Nephron progenitor cell (in vitro differentiated cells): ENCODE measurements at regions not wholly inside any gene's neighbourhood (a gene's known extent, or its start where the extent isn't known, plus 50 kb on each side); places are given as distances from the start of the nearest gene placed in this dataset.

Source experiments
- DNase-seq: peaks from one replicate; pipeline ENCODE4 v3.0.0; 2021
- H3K27ac Mint-ChIP-seq: 2 replicates; pipeline ENCODE4 v1.8.0; 2021; ENCODE audit warnings: mild to moderate bottlenecking, moderate library complexity, mixed read lengths
- H3K27me3 Mint-ChIP-seq: 2 replicates; pipeline ENCODE4 v1.8.0; 2021; ENCODE audit warnings: mild to moderate bottlenecking, low read depth, mixed read lengths; ENCODE audit not compliant: poor library complexity
- H3K36me3 Mint-ChIP-seq: 2 replicates; pipeline ENCODE4 v1.8.0; 2021; ENCODE audit warnings: low read depth, mixed read lengths
- H3K4me1 Mint-ChIP-seq: 2 replicates; pipeline ENCODE4 v1.8.0; 2021; ENCODE audit warnings: mixed read lengths
- H3K4me3 Mint-ChIP-seq: 2 replicates; pipeline ENCODE4 v1.8.0; 2021; ENCODE audit warnings: mild to moderate bottlenecking, moderate library complexity, mixed read lengths
- H3K9me3 Mint-ChIP-seq: 2 replicates; pipeline ENCODE4 v1.8.0; 2021; ENCODE audit warnings: mild to moderate bottlenecking, moderate library complexity, mixed read lengths
- TF ChIP-seq, protein P1 (sequence below): fragments of 200-600 bp; sonication (generic); IDR thresholded peaks from 2 replicates; pipeline ENCODE4 v1.5.0; 2021; ENCODE audit warnings: antibody characterized with exemption

DNA sequence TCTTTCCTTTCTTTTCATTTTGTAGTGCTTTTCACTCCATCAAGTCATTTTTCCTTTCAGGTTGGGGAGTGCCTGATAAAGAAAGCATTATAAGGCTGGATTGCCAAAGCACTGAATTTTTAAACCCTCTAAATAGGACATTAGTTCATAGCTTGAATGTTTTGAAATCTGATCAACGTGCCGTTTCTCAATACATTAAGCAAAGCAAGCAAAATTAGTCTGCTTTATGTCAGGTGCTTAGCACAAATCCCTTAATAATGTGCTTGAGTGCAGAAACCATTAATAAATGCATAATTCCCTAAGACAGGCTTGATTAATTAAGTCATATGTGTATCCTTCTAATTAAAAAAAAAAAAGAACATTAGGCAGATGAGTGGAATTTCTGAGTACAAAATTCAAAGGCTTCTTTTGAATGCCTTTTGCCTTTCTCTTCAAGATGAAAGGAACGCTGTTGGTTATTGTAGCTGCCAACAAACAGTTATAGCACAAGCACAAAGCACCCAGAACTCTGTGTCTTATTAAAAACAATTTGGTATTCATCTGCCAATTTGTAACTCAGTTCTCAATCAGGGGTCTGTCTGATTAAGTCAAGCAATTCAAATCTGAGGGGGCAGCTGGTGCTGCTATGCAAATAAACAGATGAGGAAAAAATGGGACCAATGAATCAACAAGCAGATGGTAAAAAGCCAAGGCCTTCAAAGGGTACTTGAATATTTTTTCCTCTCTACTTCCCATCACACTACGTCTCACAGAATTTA lies 233.7 kb downstream of the TLE1 start:
- Mint-ChIP-seq H3K27ac (no peak overlapping the region), H3K4me1 (peaks cover 28% of the 10 kb centered on the region), H3K36me3 (peaks cover 18% of the 10 kb centered on the region), H3K9me3 (peaks cover 31% of the 10 kb centered on the region), H3K27me3 (peaks cover 3% of the 10 kb centered on the region), H3K4me3 (no peak overlapping the region)
- TF ChIP-seq, protein P1, sequence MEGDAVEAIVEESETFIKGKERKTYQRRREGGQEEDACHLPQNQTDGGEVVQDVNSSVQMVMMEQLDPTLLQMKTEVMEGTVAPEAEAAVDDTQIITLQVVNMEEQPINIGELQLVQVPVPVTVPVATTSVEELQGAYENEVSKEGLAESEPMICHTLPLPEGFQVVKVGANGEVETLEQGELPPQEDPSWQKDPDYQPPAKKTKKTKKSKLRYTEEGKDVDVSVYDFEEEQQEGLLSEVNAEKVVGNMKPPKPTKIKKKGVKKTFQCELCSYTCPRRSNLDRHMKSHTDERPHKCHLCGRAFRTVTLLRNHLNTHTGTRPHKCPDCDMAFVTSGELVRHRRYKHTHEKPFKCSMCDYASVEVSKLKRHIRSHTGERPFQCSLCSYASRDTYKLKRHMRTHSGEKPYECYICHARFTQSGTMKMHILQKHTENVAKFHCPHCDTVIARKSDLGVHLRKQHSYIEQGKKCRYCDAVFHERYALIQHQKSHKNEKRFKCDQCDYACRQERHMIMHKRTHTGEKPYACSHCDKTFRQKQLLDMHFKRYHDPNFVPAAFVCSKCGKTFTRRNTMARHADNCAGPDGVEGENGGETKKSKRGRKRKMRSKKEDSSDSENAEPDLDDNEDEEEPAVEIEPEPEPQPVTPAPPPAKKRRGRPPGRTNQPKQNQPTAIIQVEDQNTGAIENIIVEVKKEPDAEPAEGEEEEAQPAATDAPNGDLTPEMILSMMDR: no peak
- DNase-seq: no peak

DNA sequence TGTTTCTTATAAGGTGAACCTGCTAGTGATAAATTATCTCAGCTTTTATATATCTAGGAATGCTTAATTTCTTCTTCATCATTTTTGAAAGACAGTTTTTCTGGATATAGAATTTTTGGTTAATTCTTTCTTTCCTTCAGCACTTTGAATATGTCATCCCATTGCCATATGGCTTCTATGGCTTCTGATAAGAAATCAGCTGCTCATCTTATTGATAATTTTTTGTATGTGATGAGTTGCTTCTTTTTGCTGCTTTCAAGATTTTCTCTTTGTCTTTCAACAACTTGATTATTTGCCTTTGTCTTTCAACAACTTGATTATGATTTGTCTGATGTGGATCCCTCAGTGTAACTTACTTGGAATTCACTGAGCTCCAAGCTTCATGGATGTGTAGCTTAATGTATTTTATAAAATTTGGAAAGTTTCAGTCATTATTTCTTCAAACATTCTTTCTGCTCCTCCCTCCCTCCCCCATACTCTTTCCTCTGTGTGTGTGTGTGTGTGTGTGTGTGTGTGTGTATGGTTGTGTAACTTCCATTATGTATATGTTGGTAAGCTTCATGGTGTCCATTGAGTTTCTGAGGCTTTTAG lies 243.9 kb downstream of the TLE1 start:
- TF ChIP-seq, protein P1: no peak
- Mint-ChIP-seq H3K27me3 (peaks cover 3% of the 10 kb centered on the region), H3K4me1 (no peaks in the 10 kb centered on the region), H3K9me3 (peaks cover 74% of the 10 kb centered on the region), H3K27ac (no peak overlapping the region), H3K36me3 (peaks cover 46% of the 10 kb centered on the region), H3K4me3 (no peak overlapping the region)
- DNase-seq: no peak

DNA sequence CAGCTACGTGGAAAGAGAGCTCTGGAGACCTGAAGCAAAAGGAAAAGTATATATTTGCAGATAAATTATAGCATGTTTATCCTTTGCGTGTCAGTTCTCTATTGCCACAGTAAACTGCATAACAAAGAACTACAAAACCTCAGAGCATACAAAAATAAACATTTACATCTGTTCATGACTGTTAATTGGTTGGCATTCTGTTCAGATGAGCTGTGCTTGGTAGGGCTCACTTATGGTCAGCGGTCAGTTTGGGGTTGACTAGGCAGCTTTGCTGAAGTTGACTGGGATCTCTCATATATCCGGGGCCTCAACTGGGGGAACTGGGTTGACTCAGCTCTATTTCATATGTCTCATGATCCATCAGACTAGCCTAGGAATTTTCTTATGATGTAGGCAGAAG lies 257.7 kb downstream of the TLE1 start:
- TF ChIP-seq, protein P1: no peak
- Mint-ChIP-seq H3K36me3 (peaks cover 42% of the 10 kb centered on the region), H3K27ac (no peak overlapping the region), H3K9me3 (peaks cover 76% of the 10 kb centered on the region), H3K27me3 (no peaks in the 10 kb centered on the region), H3K4me1 (no peaks in the 10 kb centered on the region), H3K4me3 (no peak overlapping the region)
- DNase-seq: no peak

DNA sequence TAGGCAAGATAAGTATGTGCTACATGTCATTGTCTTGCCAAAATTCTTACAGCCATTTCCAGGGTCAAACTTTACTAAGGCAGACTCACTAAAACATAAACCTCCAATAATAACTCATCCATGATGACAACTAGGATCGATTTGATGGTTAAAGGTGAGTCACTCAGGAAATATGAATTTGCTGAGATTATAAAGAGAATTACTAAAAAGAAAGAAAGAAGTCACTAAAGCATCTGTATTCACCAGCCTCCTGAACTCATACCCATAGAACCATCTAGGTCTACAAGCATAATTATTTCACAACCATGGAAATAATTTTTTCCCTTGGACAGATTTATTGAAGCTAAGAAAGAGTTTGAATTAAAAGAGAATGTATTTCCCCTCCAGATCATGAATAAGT lies 258.6 kb downstream of the TLE1 start:
- TF ChIP-seq, protein P1: no peak
- no peak overlapping the region for H3K27ac Mint-ChIP-seq
- peaks cover 47% of the 10 kb centered on the region for H3K36me3 Mint-ChIP-seq
- DNase-seq: no peak
- no peak overlapping the region for H3K4me3 Mint-ChIP-seq
- H3K27me3 Mint-ChIP-seq: no peaks in the 10 kb centered on the region
- H3K9me3 Mint-ChIP-seq: peaks cover 81% of the 10 kb centered on the region
- H3K4me1 Mint-ChIP-seq: no peaks in the 10 kb centered on the region

DNA sequence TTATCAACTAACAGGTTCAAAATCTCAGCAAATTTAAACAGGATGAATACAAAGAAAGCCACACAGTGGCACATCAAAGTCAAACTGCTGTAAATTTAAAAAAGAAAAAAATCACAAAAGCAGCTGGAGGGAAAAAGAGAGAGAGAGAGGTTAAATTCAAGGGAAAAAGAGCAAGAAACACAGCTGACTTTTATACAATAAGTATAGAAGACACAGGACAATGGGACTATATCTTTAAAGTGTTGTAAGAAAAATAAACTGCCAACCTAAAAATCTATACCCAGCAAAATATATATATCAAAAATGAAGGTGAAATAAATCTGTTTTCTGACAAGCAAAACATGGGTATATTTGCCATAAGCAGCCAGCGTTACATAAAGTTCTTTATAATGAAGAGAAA lies 261.5 kb downstream of the TLE1 start:
- H3K9me3 Mint-ChIP-seq: peaks cover 87% of the 10 kb centered on the region
- no peak overlapping the region for H3K27ac Mint-ChIP-seq
- no peak for DNase-seq

More for the DNA sequence above, 261.5 kb downstream of the TLE1 start:
- no peaks in the 10 kb centered on the region for H3K4me1 Mint-ChIP-seq
- TF ChIP-seq, protein P1: no peak
- H3K27me3 Mint-ChIP-seq: no peaks in the 10 kb centered on the region
- H3K4me3 Mint-ChIP-seq: no peak overlapping the region
- H3K36me3 Mint-ChIP-seq: peaks cover 58% of the 10 kb centered on the region
